Erythroblast (primary cell): ENCODE measurements at regions not wholly inside any gene's neighbourhood (a gene's known extent, or its start where the extent isn't known, plus 50 kb on each side); places are given as distances from the start of the nearest gene placed in this dataset.

Experiments used
- GATA1 ChIP-seq: IDR thresholded peaks from 2 replicates; pipeline ENCODE4 v1.6.1; 2011; ENCODE audit warnings: low read depth, mild to moderate bottlenecking, control low read depth, low read length, moderate library complexity
- POLR2A ChIP-seq: IDR thresholded peaks from 2 replicates; pipeline ENCODE4 v1.6.1; 2011; ENCODE audit warnings: mild to moderate bottlenecking, low read length

GRCh38 chr10:36026081-36026480 is 384.0 kb upstream of the FZD8 start:
- TF ChIP-seq POLR2A = no peak
- no peak for TF ChIP-seq GATA1
